LNCAP (cell line): ENCODE measurements at regions not wholly inside any gene's neighbourhood (a gene's known extent, or its start where the extent isn't known, plus 50 kb on each side); places are given as distances from the start of the nearest gene placed in this dataset.

ENCODE experiments used
- TF ChIP-seq, protein P1 (sequence below): fragments of 450-650 bp; IDR thresholded peaks from 2 replicates; pipeline ENCODE4 v1.5.1; 2017; ENCODE audit warnings: mild to moderate bottlenecking

DNA sequence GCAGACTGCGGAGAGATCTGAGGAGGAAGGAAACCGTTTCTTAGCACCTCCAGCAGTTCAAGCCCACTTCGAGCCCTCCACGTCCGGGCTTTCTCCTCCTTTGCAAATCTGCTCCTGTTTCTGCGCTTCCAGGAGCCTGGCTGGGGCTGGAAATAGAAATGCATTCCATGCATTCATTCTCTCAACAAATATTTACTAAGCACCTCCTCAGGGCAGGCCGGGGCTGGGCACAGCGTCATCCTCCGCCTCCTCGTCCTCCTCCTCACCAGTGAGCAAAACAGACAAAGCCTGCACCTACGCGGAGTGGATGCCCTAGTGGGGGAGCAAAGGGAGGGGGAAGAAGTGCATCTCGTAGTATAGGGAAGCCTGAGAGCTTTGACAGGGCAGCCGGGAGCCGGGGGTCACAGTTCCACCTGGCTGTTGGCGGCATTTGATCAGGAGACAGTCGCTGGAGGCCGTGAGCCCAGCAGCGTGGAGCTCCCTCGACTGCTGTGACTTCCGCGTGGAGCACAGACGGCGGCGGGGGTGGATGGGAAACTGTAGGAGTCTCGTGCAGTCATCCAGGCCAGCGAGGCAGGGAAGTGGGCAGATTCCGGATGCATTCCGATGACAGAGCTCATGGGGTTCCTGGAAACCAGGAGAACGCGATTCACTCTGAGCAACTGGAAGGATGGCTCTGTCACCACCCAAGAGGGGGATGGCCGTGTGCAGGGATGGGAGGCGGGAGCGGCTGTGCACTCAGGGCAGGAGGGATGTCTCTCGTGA lies 93.5 kb downstream of the SIK1 start:
- TF ChIP-seq, protein P1, sequence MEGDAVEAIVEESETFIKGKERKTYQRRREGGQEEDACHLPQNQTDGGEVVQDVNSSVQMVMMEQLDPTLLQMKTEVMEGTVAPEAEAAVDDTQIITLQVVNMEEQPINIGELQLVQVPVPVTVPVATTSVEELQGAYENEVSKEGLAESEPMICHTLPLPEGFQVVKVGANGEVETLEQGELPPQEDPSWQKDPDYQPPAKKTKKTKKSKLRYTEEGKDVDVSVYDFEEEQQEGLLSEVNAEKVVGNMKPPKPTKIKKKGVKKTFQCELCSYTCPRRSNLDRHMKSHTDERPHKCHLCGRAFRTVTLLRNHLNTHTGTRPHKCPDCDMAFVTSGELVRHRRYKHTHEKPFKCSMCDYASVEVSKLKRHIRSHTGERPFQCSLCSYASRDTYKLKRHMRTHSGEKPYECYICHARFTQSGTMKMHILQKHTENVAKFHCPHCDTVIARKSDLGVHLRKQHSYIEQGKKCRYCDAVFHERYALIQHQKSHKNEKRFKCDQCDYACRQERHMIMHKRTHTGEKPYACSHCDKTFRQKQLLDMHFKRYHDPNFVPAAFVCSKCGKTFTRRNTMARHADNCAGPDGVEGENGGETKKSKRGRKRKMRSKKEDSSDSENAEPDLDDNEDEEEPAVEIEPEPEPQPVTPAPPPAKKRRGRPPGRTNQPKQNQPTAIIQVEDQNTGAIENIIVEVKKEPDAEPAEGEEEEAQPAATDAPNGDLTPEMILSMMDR = no peak

DNA sequence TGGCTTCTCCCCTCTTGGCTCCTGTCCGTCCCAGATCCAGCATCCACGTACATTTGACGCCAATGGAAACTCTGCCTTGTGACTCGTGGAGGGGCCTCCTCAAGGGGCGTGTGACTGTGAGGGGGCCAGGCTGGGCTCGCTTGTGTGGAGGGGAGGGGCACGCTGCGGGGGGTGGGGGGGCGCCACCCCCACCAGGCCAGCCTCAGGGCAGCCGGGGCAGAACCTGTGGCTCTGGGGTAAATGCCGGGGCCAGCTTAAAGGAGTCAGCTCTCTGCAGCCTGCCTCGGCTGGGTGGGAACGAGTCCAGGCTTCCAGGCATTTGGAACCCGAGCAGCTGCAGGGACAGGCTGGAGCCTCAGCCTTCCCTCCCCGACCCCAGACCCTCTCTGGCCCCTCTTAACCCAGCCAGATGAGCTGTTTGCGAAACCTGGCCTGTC lies 94.1 kb downstream of the SIK1 start:
- TF ChIP-seq, protein P1 = no peak

DNA sequence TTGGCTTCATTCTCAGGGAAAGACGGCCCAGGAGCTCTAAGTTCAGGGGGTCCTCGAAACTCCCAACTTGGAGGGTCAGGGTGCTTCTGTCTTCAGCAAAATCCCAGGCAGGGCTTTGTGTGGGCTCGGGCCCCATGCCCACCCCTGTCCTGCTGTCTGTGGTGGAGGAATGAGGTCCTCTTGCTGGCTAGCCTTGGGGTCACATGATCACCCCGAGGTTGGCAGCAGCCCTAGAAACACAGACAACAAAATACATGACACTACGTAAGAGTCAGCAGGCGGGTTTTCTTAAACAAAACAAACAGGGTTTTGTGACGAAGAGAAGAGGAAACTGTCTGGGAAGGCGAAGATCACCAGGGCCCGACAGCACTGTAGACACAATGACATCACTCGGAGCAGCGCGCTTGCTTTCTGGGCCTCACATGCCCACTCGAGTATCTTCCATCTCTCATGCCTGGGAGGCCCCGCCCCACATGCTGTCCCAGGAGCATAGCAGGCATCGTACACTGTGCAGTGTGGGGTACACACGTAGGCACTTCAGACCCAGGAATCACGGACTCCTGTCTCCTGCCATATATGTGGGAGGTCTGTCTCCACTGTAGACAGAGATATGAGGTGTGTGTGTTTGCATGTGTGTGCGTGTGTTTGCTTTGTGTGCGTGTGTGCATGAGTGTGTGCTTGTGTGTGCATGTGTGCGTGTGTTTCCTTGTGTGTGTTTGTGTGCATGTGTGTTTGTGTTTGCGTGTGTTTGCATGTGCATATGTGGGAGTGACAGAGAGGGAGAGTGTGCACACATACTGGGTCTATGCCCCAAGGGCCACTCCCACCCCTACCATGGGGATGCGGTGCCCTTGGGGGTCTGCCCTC lies 94.7 kb downstream of the SIK1 start:
- TF ChIP-seq, protein P1 = no peak

DNA sequence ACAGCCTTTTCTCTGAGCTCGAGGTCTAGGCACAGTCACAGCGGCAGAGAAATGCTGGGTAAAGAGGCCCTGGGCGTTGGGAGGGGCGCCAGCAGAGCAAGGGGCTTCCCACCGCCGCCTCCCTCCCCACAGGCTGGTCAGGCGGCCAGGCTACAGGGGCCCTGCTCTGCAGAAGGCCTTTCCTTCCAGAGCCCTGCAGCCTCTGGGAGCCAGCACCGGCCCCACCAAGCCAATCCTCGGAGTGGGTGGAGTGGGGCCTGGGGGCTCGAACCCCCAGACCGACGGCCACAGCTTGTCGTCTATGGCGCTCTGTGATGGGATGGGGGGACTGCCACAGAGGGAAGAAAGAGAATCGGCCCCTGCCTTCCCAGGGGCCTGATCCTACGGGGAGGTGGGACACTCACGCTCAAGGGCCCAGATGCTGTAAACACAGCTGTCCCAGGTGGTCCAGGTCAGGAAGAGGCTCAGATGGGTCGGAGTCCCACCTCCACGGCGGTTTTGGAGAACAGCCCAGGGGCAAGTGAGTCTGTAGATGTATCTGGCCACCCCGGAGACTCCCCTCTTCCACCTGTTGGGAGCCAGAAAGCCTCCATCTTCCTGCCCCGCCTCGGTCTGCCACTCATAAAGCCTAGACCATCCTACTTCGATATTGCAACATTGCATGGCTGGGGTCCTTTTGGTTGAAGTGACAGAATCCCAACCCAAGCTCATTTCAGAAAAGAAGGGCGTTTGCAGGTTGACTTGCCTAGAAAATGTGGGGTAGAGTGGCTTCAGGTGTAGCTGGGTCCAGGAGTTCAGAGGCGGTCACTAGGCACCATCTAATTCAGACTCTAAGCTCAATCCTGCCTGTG lies 95.6 kb downstream of the SIK1 start:
- TF ChIP-seq, protein P1 = no peak

DNA sequence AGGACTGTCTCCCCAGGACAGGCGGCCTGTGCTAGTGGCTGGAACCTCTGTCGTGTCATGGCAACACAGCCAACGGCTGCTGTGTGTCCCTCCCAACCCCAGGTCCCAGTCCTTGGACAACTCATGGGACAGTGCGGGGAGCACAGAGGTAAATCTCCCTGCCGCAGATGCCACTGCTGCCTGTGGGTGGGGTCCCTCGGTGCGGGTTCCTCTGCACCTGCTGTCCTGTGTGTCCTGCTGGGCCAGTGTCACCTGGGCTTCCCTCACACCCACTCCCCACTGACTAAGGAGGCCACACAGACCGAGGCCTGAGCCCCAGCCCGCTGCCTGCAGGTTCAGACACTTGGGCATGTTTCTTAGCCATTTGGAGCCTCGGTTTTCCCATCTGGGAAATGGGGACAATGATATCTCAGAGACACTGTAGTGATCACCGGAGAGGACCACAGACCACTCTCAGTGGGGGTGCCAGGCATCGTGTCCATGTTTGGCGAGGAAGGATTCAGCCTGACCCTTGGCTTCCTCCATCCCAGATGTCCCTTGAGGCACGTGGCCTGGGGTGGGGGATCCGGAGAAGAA lies 96.5 kb downstream of the SIK1 start:
- TF ChIP-seq, protein P1 = no peak

DNA sequence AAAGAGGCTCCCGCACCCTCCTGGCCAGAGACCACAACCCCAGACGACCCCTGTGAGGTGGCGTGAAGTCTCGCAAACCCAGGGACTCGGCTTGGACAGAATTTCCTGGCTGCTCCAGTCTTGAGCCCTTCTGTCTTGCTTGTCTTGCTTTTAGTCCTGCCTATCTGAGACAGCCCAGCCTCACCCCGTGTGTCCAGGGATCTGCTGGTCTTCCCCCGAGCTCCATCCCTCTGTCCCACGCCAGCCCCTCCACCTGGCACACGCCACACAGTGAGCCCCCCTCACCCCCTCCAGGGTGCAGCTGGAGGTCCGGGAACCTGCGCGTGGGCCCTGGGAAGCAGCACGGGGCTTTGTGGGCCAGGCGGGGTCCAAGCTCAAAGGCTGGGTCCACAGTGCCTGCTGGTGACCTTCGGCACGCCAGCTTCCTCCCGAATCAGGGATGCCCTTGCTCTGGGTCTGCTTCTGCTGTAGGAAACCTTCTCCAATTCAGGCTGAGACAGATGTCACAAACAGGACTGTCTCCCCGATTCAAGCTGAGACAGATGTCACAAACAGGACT lies 97.1 kb downstream of the SIK1 start:
- TF ChIP-seq, protein P1 = no peak
